Neural crest cell (in vitro differentiated cells): ENCODE measurements at regions not wholly inside any gene's neighbourhood (a gene's known extent, or its start where the extent isn't known, plus 50 kb on each side); places are given as distances from the start of the nearest gene placed in this dataset.

Source experiments
- DNase-seq: peaks from one replicate; pipeline ENCODE4 v3.0.0; 2021; ENCODE audit warnings: low read depth, mixed read lengths, low spot score
- H3K27ac Mint-ChIP-seq: one replicate; pipeline ENCODE4 v1.8.0; 2021; ENCODE audit warnings: mild to moderate bottlenecking, mixed read lengths; ENCODE audit not compliant: unreplicated experiment
- H3K27me3 Mint-ChIP-seq: 2 replicates; pipeline ENCODE4 v1.8.0; 2021; ENCODE audit warnings: low read depth, mild to moderate bottlenecking, mixed read lengths
- H3K36me3 Mint-ChIP-seq: 2 replicates; pipeline ENCODE4 v1.8.0; 2021; ENCODE audit warnings: low read depth, mild to moderate bottlenecking, mixed read lengths
- H3K4me1 Mint-ChIP-seq: 2 replicates; pipeline ENCODE4 v1.8.0; 2021; ENCODE audit warnings: mixed read lengths
- H3K4me3 Mint-ChIP-seq: one replicate; pipeline ENCODE4 v1.8.0; 2021; ENCODE audit warnings: mild to moderate bottlenecking, mixed read lengths
- H3K9me3 Mint-ChIP-seq: 2 replicates; pipeline ENCODE4 v1.8.0; 2021; ENCODE audit warnings: mixed read lengths
- TF ChIP-seq, protein P1 (sequence below): fragments of 200-600 bp; sonication (generic); conservative IDR thresholded peaks from 2 replicates; pipeline ENCODE4 v1.5.0; 2021; ENCODE audit warnings: antibody characterized with exemption, mild to moderate bottlenecking

DNA sequence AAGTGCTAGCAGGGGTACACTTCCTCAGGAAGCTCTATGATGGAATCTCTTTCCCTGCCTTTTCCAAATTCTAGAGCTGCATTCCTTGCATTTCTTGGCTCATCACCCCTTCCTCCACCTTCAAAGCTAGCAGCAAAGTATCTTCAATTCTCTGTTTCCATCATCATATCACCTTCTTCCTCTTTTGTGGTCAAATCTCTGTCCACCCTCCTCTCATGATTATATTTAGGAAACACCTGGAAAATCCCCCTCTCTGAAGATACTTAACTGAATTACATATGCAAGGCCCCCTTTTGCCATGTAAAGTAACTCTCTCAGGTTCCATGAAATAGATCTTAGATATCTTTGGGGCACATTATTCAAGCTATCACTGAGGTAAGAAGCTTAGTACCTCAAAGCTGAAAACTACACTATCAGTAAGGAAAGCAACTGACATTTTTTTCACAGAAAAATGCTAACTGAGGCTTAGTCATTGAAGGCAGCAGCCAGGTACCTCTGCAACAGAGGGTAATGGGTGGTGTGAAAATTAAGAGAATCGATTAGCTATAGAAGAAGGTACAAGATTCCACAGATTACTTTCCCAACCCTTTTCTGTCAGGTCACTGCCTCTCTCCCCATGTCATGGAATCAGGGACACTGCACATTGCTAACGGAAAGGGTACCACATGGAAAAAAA, 197.3 kb downstream of the MACC1 start:
- TF ChIP-seq, protein P1, sequence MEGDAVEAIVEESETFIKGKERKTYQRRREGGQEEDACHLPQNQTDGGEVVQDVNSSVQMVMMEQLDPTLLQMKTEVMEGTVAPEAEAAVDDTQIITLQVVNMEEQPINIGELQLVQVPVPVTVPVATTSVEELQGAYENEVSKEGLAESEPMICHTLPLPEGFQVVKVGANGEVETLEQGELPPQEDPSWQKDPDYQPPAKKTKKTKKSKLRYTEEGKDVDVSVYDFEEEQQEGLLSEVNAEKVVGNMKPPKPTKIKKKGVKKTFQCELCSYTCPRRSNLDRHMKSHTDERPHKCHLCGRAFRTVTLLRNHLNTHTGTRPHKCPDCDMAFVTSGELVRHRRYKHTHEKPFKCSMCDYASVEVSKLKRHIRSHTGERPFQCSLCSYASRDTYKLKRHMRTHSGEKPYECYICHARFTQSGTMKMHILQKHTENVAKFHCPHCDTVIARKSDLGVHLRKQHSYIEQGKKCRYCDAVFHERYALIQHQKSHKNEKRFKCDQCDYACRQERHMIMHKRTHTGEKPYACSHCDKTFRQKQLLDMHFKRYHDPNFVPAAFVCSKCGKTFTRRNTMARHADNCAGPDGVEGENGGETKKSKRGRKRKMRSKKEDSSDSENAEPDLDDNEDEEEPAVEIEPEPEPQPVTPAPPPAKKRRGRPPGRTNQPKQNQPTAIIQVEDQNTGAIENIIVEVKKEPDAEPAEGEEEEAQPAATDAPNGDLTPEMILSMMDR, result no peak
- Mint-ChIP-seq H3K4me1 (no peaks in the 10 kb centered on the region), H3K9me3 (peaks cover 3% of the 10 kb centered on the region), H3K36me3 (no peaks in the 10 kb centered on the region), H3K4me3 (no peak overlapping the region), H3K27ac (no peak overlapping the region), H3K27me3 (no peaks in the 10 kb centered on the region)
- DNase-seq, result no peak

- H3K9me3 Mint-ChIP-seq, result peaks cover 3% of the 10 kb centered on the region
- TF ChIP-seq, protein P1, result no peak
- H3K36me3 Mint-ChIP-seq, result no peaks in the 10 kb centered on the region
- H3K4me1 Mint-ChIP-seq, result no peaks in the 10 kb centered on the region
- H3K27ac Mint-ChIP-seq, result no peak overlapping the region
- no peaks in the 10 kb centered on the region for H3K27me3 Mint-ChIP-seq
- DNase-seq, result no peak
- H3K4me3 Mint-ChIP-seq, result no peak overlapping the region
Measured at GRCh38 chr7:20016669-20017068, 200.5 kb downstream of the MACC1 start.

GRCh38 chr7:20013536-20013935, 203.6 kb downstream of the MACC1 start:
- H3K27me3 Mint-ChIP-seq, result no peaks in the 10 kb centered on the region
- DNase-seq, result no peak
- no peak overlapping the region for H3K27ac Mint-ChIP-seq
- no peaks in the 10 kb centered on the region for H3K9me3 Mint-ChIP-seq
- no peak overlapping the region for H3K4me3 Mint-ChIP-seq
- H3K36me3 Mint-ChIP-seq, result no peaks in the 10 kb centered on the region
- H3K4me1 Mint-ChIP-seq, result no peaks in the 10 kb centered on the region
- TF ChIP-seq, protein P1, result no peak

GRCh38 chr7:20012100-20012499, 205.1 kb downstream of the MACC1 start:
- Mint-ChIP-seq H3K9me3 (no peaks in the 10 kb centered on the region), H3K4me3 (no peak overlapping the region), H3K27ac (no peak overlapping the region), H3K36me3 (no peaks in the 10 kb centered on the region), H3K4me1 (no peaks in the 10 kb centered on the region), H3K27me3 (no peaks in the 10 kb centered on the region)
- TF ChIP-seq, protein P1, result no peak
- no peak for DNase-seq

DNA sequence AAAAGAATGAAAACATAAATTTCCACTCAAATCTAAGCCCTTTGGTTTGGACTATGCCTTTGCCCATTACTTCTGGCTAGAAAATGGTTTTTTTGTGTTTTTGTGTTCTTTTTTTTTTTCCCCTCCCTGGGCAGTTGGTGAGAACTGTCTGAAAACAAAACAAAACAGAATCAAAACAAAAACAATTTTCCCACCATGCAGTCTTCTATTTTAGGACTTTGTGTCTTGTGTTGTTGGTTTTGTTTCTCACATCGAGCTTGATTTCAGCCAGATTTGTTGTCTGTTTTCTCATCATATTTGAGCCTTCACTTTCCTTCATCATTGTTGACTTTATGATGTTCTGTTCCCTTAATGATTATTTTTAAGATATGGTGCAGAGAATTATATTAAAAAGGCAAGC, 206.3 kb downstream of the MACC1 start:
- TF ChIP-seq, protein P1, result no peak
- Mint-ChIP-seq H3K27me3 (no peaks in the 10 kb centered on the region), H3K27ac (no peak overlapping the region), H3K9me3 (no peaks in the 10 kb centered on the region), H3K36me3 (no peaks in the 10 kb centered on the region), H3K4me3 (no peak overlapping the region), H3K4me1 (no peaks in the 10 kb centered on the region)
- no peak for DNase-seq

GRCh38 chr7:20007510-20007909, 209.7 kb downstream of the MACC1 start:
- H3K27ac Mint-ChIP-seq, result no peak overlapping the region
- no peak overlapping the region for H3K4me3 Mint-ChIP-seq
- no peaks in the 10 kb centered on the region for H3K27me3 Mint-ChIP-seq
- no peaks in the 10 kb centered on the region for H3K4me1 Mint-ChIP-seq
- TF ChIP-seq, protein P1, result no peak
- H3K9me3 Mint-ChIP-seq, result peaks cover 3% of the 10 kb centered on the region
- H3K36me3 Mint-ChIP-seq, result no peaks in the 10 kb centered on the region
- no peak for DNase-seq
